Right lobe of liver (tissue), 4 donors: ENCODE measurements at regions not wholly inside any gene's neighbourhood (a gene's known extent, or its start where the extent isn't known, plus 50 kb on each side); places are given as distances from the start of the nearest gene placed in this dataset.

Experiments used
- POLR2A ChIP-seq: fragments of 450-650 bp; IDR thresholded peaks from one replicate; pipeline ENCODE4 v1.6.1; 2017; ENCODE audit warnings: antibody characterized with exemption, mild to moderate bottlenecking
- TF ChIP-seq, protein P1 (sequence below), 4 donors: fragments of 200-600 bp in 3 of 4; fragments of 450-650 bp in 1 of 4; IDR thresholded peaks; one replicate each; pipeline versions ENCODE4 v1.5.1 to v1.8.0; 2016 to 2022; ENCODE audit warnings: antibody characterized with exemption in 4 of 4, mild to moderate bottlenecking in 2 of 4
- donor health status: DM: no; HTN: no; CAD: no.
- donor health status: DM: no; HTN: no; CAD: no.
- donor health status: DM: no; HTN: yes; CAD: no.

DNA sequence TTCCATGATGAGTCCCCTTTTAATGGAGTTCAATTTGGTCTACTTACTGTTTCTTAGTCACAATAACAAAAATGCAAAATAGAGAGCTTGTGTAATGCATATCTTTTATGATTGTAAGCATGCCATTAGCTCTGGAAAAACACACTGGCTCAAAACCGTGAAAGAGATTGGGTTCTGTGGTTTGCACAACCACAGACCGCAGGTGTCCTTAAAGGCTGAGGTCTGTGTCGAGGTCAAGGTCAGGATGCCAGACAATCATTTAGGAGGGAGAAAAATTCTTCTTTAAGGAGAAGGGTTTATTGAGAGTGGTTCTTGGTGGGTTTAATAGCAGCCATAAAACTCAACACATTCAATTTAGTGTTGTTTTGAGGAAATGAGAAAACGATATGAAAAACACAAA, 487.2 kb downstream of the GALR1 start:
- TF ChIP-seq, protein P1, sequence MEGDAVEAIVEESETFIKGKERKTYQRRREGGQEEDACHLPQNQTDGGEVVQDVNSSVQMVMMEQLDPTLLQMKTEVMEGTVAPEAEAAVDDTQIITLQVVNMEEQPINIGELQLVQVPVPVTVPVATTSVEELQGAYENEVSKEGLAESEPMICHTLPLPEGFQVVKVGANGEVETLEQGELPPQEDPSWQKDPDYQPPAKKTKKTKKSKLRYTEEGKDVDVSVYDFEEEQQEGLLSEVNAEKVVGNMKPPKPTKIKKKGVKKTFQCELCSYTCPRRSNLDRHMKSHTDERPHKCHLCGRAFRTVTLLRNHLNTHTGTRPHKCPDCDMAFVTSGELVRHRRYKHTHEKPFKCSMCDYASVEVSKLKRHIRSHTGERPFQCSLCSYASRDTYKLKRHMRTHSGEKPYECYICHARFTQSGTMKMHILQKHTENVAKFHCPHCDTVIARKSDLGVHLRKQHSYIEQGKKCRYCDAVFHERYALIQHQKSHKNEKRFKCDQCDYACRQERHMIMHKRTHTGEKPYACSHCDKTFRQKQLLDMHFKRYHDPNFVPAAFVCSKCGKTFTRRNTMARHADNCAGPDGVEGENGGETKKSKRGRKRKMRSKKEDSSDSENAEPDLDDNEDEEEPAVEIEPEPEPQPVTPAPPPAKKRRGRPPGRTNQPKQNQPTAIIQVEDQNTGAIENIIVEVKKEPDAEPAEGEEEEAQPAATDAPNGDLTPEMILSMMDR (IDR thresholded peaks at IDR 0.05), result no peak
- no peak for TF ChIP-seq POLR2A
